ENCODE measurements at regions not wholly inside any gene's neighbourhood (a gene's known extent, or its start where the extent isn't known, plus 50 kb on each side); places are given as distances from the start of the nearest gene placed in this dataset.
"Not testable (repeated sequence)": the region's sequence is repeated elsewhere in the genome, so short reads cannot be mapped to it uniquely, and the experiment has no call there.

DNA sequence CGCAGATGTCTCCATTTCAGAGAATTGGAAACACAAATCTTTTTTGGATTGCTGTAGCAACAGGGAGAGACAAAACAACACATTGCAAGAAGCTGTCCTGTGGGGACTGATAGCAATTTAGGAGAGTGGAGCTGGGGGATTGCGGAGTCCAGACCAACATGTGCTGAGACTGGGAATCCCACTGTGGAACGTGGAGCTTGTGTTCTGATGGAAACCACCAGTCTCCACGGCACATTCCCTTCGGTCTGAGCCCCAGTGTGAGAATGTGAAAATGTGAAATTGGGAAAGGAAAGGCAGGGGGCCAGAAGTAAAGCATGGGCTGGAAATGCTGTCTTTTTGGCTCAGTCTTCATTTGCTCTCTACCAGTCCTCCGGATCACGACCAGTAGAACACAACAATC is 348.8 kb upstream of the TNC start:
- no peaks in the 10 kb centered on the region for H3K36me3 ChIP-seq (ENCODE audit: control insufficient read depth in 2 of 2, extremely low read depth in 1 of 2, insufficient read depth in 2 of 2, low read length in 2 of 2)
- no peak overlapping the region for H3K4me2 ChIP-seq (ENCODE audit: control insufficient read depth, extremely low read depth, insufficient read depth, low read depth, low read length)
- H3K9me3 ChIP-seq (ENCODE audit: control insufficient read depth, low read depth, low read length), result no peaks in the 10 kb centered on the region
- no peak for DNase-seq (ENCODE audit: low read depth, low spot score)
- no peak for TF ChIP-seq CTCF (optimal IDR thresholded peaks at IDR 0.05 in 1 of 3, IDR thresholded peaks at IDR 0.05 in 1 of 3, conservative IDR thresholded peaks at IDR 0.05 in 1 of 3; ENCODE audit: extremely low read depth in 1 of 3, insufficient read depth in 2 of 3, low read length in 3 of 3)
- TF ChIP-seq EZH2 (IDR thresholded peaks at IDR 0.05; ENCODE audit: low read length), result no peak
- H3K79me2 ChIP-seq (ENCODE audit: control insufficient read depth, insufficient read depth, low read length), result no peaks in the 10 kb centered on the region
- H4K20me1 ChIP-seq (ENCODE audit: control insufficient read depth, extremely low read depth, insufficient read depth, low read length), result no peaks in the 10 kb centered on the region
- no peak for FAIRE-seq
- H3K4me1 ChIP-seq (ENCODE audit: control insufficient read depth, extremely low read depth, insufficient read depth, low read length), result no peaks in the 10 kb centered on the region
- no peaks in the 10 kb centered on the region for H3K27me3 ChIP-seq (ENCODE audit: control insufficient read depth, extremely low read depth, insufficient read depth, low read length)
- no peak overlapping the region for H3K9ac ChIP-seq (ENCODE audit: control insufficient read depth, extremely low read depth, insufficient read depth, low read length)
- no peak overlapping the region for H3K4me3 ChIP-seq (ENCODE audit: control insufficient read depth in 2 of 3, extremely low read depth in 1 of 3, insufficient read depth in 2 of 3, low read depth in 1 of 3, low read length in 3 of 3)
- dilution Hi-C loops (cut with MboI; ENCODE audit: extremely low pct_ligation_motif_present, low sequenced_read_pairs), result no loop called here
- no peak overlapping the region for H3K27ac ChIP-seq (ENCODE audit: control insufficient read depth, insufficient read depth, low read length)
- no peak overlapping the region for H2AFZ ChIP-seq (ENCODE audit: control insufficient read depth, low read length)
- no peaks in the 10 kb centered on the region for H3K9me1 ChIP-seq (ENCODE audit: control insufficient read depth, extremely low read depth, insufficient read depth, low read length)

DNA sequence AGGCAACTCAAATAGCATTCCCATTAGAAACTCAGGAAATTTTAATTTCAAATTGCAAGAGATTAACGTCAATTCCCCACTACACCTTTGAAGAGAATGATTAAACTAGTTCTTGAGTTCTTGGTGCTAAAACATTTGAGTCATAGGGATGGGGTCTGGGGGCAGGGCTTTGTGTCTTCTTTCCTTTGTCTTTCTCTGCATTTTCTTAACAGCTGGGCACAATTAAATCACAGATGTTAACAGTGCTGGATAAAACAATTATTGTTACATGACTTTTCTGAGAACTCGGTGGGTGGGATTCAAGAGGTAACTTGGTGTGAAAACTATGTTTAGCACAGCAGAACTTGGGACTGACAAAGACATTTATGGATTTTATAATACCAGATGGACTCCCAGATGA is 351.9 kb upstream of the TNC start:
- Histone ChIP-seq H3K27ac (ENCODE audit: control insufficient read depth, insufficient read depth, low read length) (no peak overlapping the region), H2AFZ (ENCODE audit: control insufficient read depth, low read length) (no peak overlapping the region), H3K9me1 (ENCODE audit: control insufficient read depth, extremely low read depth, insufficient read depth, low read length) (no peaks in the 10 kb centered on the region), H3K4me1 (ENCODE audit: control insufficient read depth, extremely low read depth, insufficient read depth, low read length) (no peaks in the 10 kb centered on the region), H3K9ac (ENCODE audit: control insufficient read depth, extremely low read depth, insufficient read depth, low read length) (no peak overlapping the region), H3K27me3 (ENCODE audit: control insufficient read depth, extremely low read depth, insufficient read depth, low read length) (no peaks in the 10 kb centered on the region), H3K9me3 (ENCODE audit: control insufficient read depth, low read depth, low read length) (no peaks in the 10 kb centered on the region), H3K79me2 (ENCODE audit: control insufficient read depth, insufficient read depth, low read length) (no peaks in the 10 kb centered on the region), H3K4me3 (ENCODE audit: control insufficient read depth in 2 of 3, extremely low read depth in 1 of 3, insufficient read depth in 2 of 3, low read depth in 1 of 3, low read length in 3 of 3) (no peak overlapping the region), H3K4me2 (ENCODE audit: control insufficient read depth, extremely low read depth, insufficient read depth, low read depth, low read length) (no peak overlapping the region), H3K36me3 (ENCODE audit: control insufficient read depth in 2 of 2, extremely low read depth in 1 of 2, insufficient read depth in 2 of 2, low read length in 2 of 2) (no peaks in the 10 kb centered on the region), H4K20me1 (ENCODE audit: control insufficient read depth, extremely low read depth, insufficient read depth, low read length) (no peaks in the 10 kb centered on the region)
- no peak for DNase-seq (ENCODE audit: low read depth, low spot score)
- dilution Hi-C loops (cut with MboI; ENCODE audit: extremely low pct_ligation_motif_present, low sequenced_read_pairs), result no loop called here
- no peak for TF ChIP-seq EZH2 (IDR thresholded peaks at IDR 0.05; ENCODE audit: low read length)
- TF ChIP-seq CTCF (optimal IDR thresholded peaks at IDR 0.05 in 1 of 3, IDR thresholded peaks at IDR 0.05 in 1 of 3, conservative IDR thresholded peaks at IDR 0.05 in 1 of 3; ENCODE audit: extremely low read depth in 1 of 3, insufficient read depth in 2 of 3, low read length in 3 of 3), result no peak
- no peak for FAIRE-seq

DNA sequence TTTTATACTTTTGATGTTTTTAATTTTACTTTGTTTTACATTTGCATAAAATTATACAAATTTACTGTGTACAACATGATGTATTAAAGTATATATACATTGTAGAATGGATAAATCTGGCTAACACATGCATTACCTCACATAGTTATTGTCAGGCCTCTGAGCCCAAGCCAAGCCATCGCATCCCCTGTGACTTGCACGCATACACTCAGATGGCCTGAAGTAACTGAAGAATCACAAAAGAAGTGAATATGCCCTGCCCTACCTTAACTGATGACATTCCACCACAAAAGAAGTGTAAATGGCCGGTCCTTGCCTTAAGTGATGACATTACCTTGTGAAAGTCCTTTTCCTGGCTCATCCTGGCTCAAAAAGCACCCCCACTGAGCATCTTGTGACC is 355.1 kb upstream of the TNC start:
- H2AFZ ChIP-seq (ENCODE audit: control insufficient read depth, low read length); H3K4me2 ChIP-seq (ENCODE audit: control insufficient read depth, extremely low read depth, insufficient read depth, low read depth, low read length); H3K4me3 ChIP-seq (ENCODE audit: control insufficient read depth in 2 of 3, extremely low read depth in 1 of 3, insufficient read depth in 2 of 3, low read depth in 1 of 3, low read length in 3 of 3); DNase-seq (ENCODE audit: low read depth, low spot score); H3K9me3 ChIP-seq (ENCODE audit: control insufficient read depth, low read depth, low read length); FAIRE-seq; dilution Hi-C loops (cut with MboI; ENCODE audit: extremely low pct_ligation_motif_present, low sequenced_read_pairs); H3K27me3 ChIP-seq (ENCODE audit: control insufficient read depth, extremely low read depth, insufficient read depth, low read length); H3K36me3 ChIP-seq (ENCODE audit: control insufficient read depth in 2 of 2, extremely low read depth in 1 of 2, insufficient read depth in 2 of 2, low read length in 2 of 2); H3K9ac ChIP-seq (ENCODE audit: control insufficient read depth, extremely low read depth, insufficient read depth, low read length); H4K20me1 ChIP-seq (ENCODE audit: control insufficient read depth, extremely low read depth, insufficient read depth, low read length); H3K27ac ChIP-seq (ENCODE audit: control insufficient read depth, insufficient read depth, low read length); H3K9me1 ChIP-seq (ENCODE audit: control insufficient read depth, extremely low read depth, insufficient read depth, low read length); H3K79me2 ChIP-seq (ENCODE audit: control insufficient read depth, insufficient read depth, low read length); H3K4me1 ChIP-seq (ENCODE audit: control insufficient read depth, extremely low read depth, insufficient read depth, low read length): not testable (repeated sequence)
